ENCODE measurements at regions not wholly inside any gene's neighbourhood (a gene's known extent, or its start where the extent isn't known, plus 50 kb on each side); places are given as distances from the start of the nearest gene placed in this dataset.

- no peaks in the 10 kb centered on the region for H3K4me1 ChIP-seq (ENCODE audit: low read depth)
- no peak for ATAC-seq
- no peak for TF ChIP-seq CTCF (IDR thresholded peaks at IDR 0.05)
- intact Hi-C loops (cut with DNase I, micrococcal nuclease): no loop called here
- no peak overlapping the region for H3K4me3 ChIP-seq
- DNase-seq: peak in 1 of 3 donors; percentile 17
- H3K9me3 ChIP-seq: no peaks in the 10 kb centered on the region
- H3K36me3 ChIP-seq (ENCODE audit: low read depth): no peaks in the 10 kb centered on the region
These were observed 164.5 kb downstream of the KIF26A start for GRCh38 chr14:104302794-104303405.

- no peaks in the 10 kb centered on the region for H3K9me3 ChIP-seq
- no peak overlapping the region for H3K4me3 ChIP-seq
- peak in 2 of 3 donors; percentile 11 to 31 for DNase-seq
- intact Hi-C loops (cut with DNase I, micrococcal nuclease): no loop called here
- no peaks in the 10 kb centered on the region for H3K4me1 ChIP-seq (ENCODE audit: low read depth)
- no peak for ATAC-seq
- no peak for TF ChIP-seq CTCF (IDR thresholded peaks at IDR 0.05)
- H3K36me3 ChIP-seq (ENCODE audit: low read depth): no peaks in the 10 kb centered on the region
These were observed 165.5 kb downstream of the KIF26A start for GRCh38 chr14:104303705-104304425.

- no peaks in the 10 kb centered on the region for H3K9me3 ChIP-seq
- intact Hi-C loops (cut with DNase I, micrococcal nuclease): no loop called here
- H3K36me3 ChIP-seq (ENCODE audit: low read depth): no peaks in the 10 kb centered on the region
- ATAC-seq: no peak
- DNase-seq: peak in 2 of 3 donors; percentile 9 to 34
- no peak for TF ChIP-seq CTCF (IDR thresholded peaks at IDR 0.05)
- H3K4me3 ChIP-seq: no peak overlapping the region
- H3K4me1 ChIP-seq (ENCODE audit: low read depth): no peaks in the 10 kb centered on the region
These were observed 166.3 kb downstream of the KIF26A start for GRCh38 chr14:104304451-104305351.

- intact Hi-C loops (cut with DNase I, micrococcal nuclease): no loop called here
- DNase-seq (peak in 2 of 3 donors; percentile 10 to 33), ATAC-seq (no peak)
- TF ChIP-seq CTCF (IDR thresholded peaks at IDR 0.05): no peak
- H3K4me3 ChIP-seq: no peak overlapping the region
- no peaks in the 10 kb centered on the region for H3K36me3 ChIP-seq (ENCODE audit: low read depth)
- no peaks in the 10 kb centered on the region for H3K4me1 ChIP-seq (ENCODE audit: low read depth)
- no peaks in the 10 kb centered on the region for H3K9me3 ChIP-seq
These were observed 167.4 kb downstream of the KIF26A start for GRCh38 chr14:104305511-104306449.

Measured in mucosa of descending colon (tissue), 3 donors.